Pancreas (tissue), 10 donors: ENCODE measurements at regions not wholly inside any gene's neighbourhood (a gene's known extent, or its start where the extent isn't known, plus 50 kb on each side); places are given as distances from the start of the nearest gene placed in this dataset.
"Not testable (repeated sequence)": the region's sequence is repeated elsewhere in the genome, so short reads cannot be mapped to it uniquely, and the experiment has no call there.

Experiments
- ATAC-seq, 4 donors: fragments of 200-7000 bp; cut with Tn5 transposase; one replicate each; pipeline versions ENCODE4 v1.8.0 to v1.9.1; 2020; ENCODE audit warnings: mild to moderate bottlenecking in 4 of 4, moderate library complexity in 4 of 4
- DNase-seq, 6 donors: peaks; one replicate each; pipeline ENCODE4 v3.0.0-alpha.2; 2020
- FAIRE-seq: peaks from 2 replicates; lab custom pipeline; 2012; peaks lifted over from hg19 to GRCh38; lab: Jason Lieb, UNC
- H3K27ac ChIP-seq, 4 donors: fragments of 200-600 bp; sonication (generic); 1 replicate in 3 of 4; 2 replicates in 1 of 4; pipeline versions ENCODE4 v1.5.0 to v1.8.0; 2020
- H3K27me3 ChIP-seq, 4 donors: fragments of 200-600 bp; one replicate each; pipeline ENCODE4 v1.8.0; 2021
- H3K36me3 ChIP-seq, 3 donors: fragments of 200-600 bp; sonication (generic) in 1 of 3; one replicate each; pipeline versions ENCODE4 v1.5.0 to v1.8.0; 2020 to 2021
- H3K4me1 ChIP-seq, 3 donors: fragments of 200-600 bp; one replicate each; pipeline ENCODE4 v1.8.0; 2021
- H3K4me3 ChIP-seq, 4 donors: fragments of 200-600 bp; sonication (generic) in 2 of 4; one replicate each; pipeline versions ENCODE4 v1.5.0 to v1.8.0; 2020 to 2021
- H3K9me3 ChIP-seq, 4 donors: fragments of 200-600 bp; one replicate each; pipeline ENCODE4 v1.8.0; 2021
- CTCF ChIP-seq, 4 donors: fragments of 200-600 bp; sonication (generic) in 3 of 4; IDR thresholded peaks; one replicate each; pipeline versions ENCODE4 v1.5.0 to v1.8.0; 2021; ENCODE audit warnings: antibody characterized with exemption in 4 of 4
- WGBS, 2 donors: extraction: QIAGEN DNeasy Blood & Tissue Kit; methylation state at CpG; one replicate each; pipeline ENCODE4 v1.1.7; 2013; 5-methylcytosine and 5-hydroxymethylcytosine counted together
- intact Hi-C, 3 donors: fragments of 100-400 bp; cut with DNase I; formaldehyde crosslinking; loops; one replicate each; pipeline versions ENCODE4 v1.11.1 to v1.14.2; 2022
- donor health status: healthy with polysubstance abuse.
- donor health status: DM: no; HTN: no; CAD: no; lungs with moderate emphysema.
- donor health status: DM: no; HTN: no; CAD: no.
- donor health status: control.
- donor health status: control.
- donor health status: Bipolar disorder and iron deficiency.
- donor health status: DM: yes; HTN: yes; CAD: no.
- donor health status: DM: no; HTN: no; CAD: no.
- donor health status: DM: no; HTN: no; CAD: no.
- donor health status: DM: yes; HTN: yes; CAD: no.

- no peaks in the 10 kb centered on the region for H3K9me3 ChIP-seq
- no peaks in the 10 kb centered on the region for H3K36me3 ChIP-seq
- 49 to 57% methylated on average over 5 of the region's 5 CpGs for WGBS, 2 donors
- ATAC-seq (peak in 2 of 4 donors; percentile 22 to 39), DNase-seq (peak in 1 of 6 donors; percentile 12), FAIRE-seq (no peak)
- no peak for TF ChIP-seq CTCF (IDR thresholded peaks at IDR 0.05)
- H3K4me3 ChIP-seq, result no peak overlapping the region
- no peaks in the 10 kb centered on the region for H3K4me1 ChIP-seq
- intact Hi-C loops, result no loop called here
- H3K27ac ChIP-seq, result no peak overlapping the region
- no peaks in the 10 kb centered on the region for H3K27me3 ChIP-seq
Measured at GRCh38 chr5:66442951-66443445, 153.2 kb upstream of the MAST4 start.

GRCh38 chr5:66443462-66444130, 152.6 kb upstream of the MAST4 start:
- WGBS, 2 donors, result 56 to 66% methylated on average over 4 of the region's 4 CpGs
- Histone ChIP-seq H3K36me3 (no peaks in the 10 kb centered on the region), H3K27me3 (no peaks in the 10 kb centered on the region), H3K27ac (no peak overlapping the region), H3K4me3 (no peak overlapping the region), H3K9me3 (no peaks in the 10 kb centered on the region), H3K4me1 (no peaks in the 10 kb centered on the region)
- FAIRE-seq (no peak), ATAC-seq (peak in 1 of 4 donors; percentile 68), DNase-seq (no peak)
- intact Hi-C loops, result no loop called here
- no peak for TF ChIP-seq CTCF (IDR thresholded peaks at IDR 0.05)

DNA sequence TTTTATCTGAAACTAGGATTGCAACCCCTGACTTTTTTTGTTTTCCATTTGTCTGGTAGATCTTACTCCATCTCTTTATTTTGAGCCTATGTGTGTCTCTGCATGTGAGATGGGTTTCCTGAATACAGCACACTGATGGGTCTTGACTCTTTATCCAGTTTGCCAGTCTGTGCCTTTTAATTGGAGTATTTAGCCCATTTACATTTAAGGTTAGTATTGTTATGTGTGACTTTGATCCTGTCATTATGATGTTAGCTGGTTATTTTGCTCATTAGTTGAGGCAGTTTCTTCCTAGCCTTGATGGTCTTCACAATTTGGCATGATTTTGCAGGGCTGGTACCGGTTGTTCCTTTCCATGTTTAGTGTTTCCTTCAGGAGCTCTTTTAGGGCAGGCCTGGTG, 148.1 kb upstream of the MAST4 start:
- H3K27me3 ChIP-seq, DNase-seq, H3K4me1 ChIP-seq, H3K9me3 ChIP-seq, H3K27ac ChIP-seq, FAIRE-seq, H3K36me3 ChIP-seq, ATAC-seq, H3K4me3 ChIP-seq, intact Hi-C loops: not testable (repeated sequence)
- 96 to 98% methylated on average over 1 of the region's 1 CpG for WGBS, 2 donors

DNA sequence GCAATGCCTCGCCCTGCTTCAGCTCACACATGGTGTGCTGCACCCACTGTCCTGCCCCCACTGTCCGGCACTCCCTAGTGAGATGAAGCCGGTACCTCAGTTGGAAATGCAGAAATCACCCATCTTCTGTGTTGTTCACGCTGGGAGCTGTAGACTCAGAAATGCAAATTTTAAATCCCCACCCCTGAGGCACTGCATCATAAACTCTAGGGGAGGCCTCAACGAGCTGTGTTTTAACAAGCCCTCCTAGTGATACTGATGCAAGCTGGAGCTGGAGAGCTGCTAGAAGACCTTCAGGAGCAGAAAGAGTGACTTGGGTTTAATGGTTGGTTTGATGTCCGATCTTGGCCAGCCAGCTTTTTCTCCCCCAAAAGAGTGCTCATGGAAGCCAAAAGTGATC, 146.0 kb upstream of the MAST4 start:
- H3K36me3 ChIP-seq, result no peaks in the 10 kb centered on the region
- intact Hi-C loops, result no loop called here
- FAIRE-seq, result no peak

GRCh38 chr5:66450988-66451387, 145.2 kb upstream of the MAST4 start:
- Histone ChIP-seq H3K36me3 (no peaks in the 10 kb centered on the region), H3K4me1 (no peaks in the 10 kb centered on the region), H3K9me3 (no peaks in the 10 kb centered on the region), H3K4me3 (no peak overlapping the region), H3K27me3 (no peaks in the 10 kb centered on the region), H3K27ac (no peak overlapping the region)
- FAIRE-seq (no peak), ATAC-seq (no peak), DNase-seq (no peak)
- intact Hi-C loops, result no loop called here
- TF ChIP-seq CTCF (IDR thresholded peaks at IDR 0.05), result no peak
- WGBS, 2 donors, result 78 to 85% methylated on average over 2 of the region's 2 CpGs

More for the DNA sequence above, 146.0 kb upstream of the MAST4 start:
- Histone ChIP-seq H3K4me1 (no peaks in the 10 kb centered on the region), H3K9me3 (no peaks in the 10 kb centered on the region), H3K4me3 (no peak overlapping the region), H3K27ac (no peak overlapping the region), H3K27me3 (no peaks in the 10 kb centered on the region)
- DNase-seq (no peak), ATAC-seq (no peak)
- WGBS, 2 donors, result 78 to 90% methylated on average over 6 of the region's 6 CpGs
- TF ChIP-seq CTCF (IDR thresholded peaks at IDR 0.05), result no peak
